Caco-2 (cell line): ENCODE measurements at regions not wholly inside any gene's neighbourhood (a gene's known extent, or its start where the extent isn't known, plus 50 kb on each side); places are given as distances from the start of the nearest gene placed in this dataset.
A peak's percentile ranks its signal among the peaks of the same experiment; 100 is the strongest.

Experiments used
- BruUV-seq: library from RNA; stranded (reverse); fragments of 400-500 nt; replicated peaks from 2 replicates; lab custom pipeline; 2021; lab: Mats Ljungman, UMichigan
- CTCF ChIA-PET: fragments of 300-600 bp; sonication (Branson Sonifier 250); formaldehyde crosslinking; loops from one replicate; lab custom pipeline; 2022; ENCODE audit warnings: antibody characterized with exemption; lab: Charles Lee
- POLR2A ChIA-PET: fragments of 300-600 bp; sonication (Branson Sonifier 250); formaldehyde crosslinking; loops from one replicate; lab custom pipeline; 2022; ENCODE audit warnings: antibody characterized with exemption; lab: Charles Lee
- DNase-seq, 2 experiments: peaks; one replicate each; pipeline versions ENCODE4 v3.0.0 to v3.0.0-alpha.2; 2020 to 2022
- H3K27me3 ChIP-seq: replicated peaks from 2 replicates; pipeline ENCODE4 v1.6.0; 2011; ENCODE audit warnings: low read length; ENCODE audit not compliant: control insufficient read depth, insufficient read depth
- H3K36me3 ChIP-seq: 2 replicates; pipeline ENCODE4 v1.5.1; 2011; ENCODE audit warnings: low read length; ENCODE audit not compliant: control insufficient read depth, insufficient read depth
- H3K4me1 ChIP-seq: fragments of 250-450 bp; sonication (Bioruptor Pico); 2 replicates; pipeline ENCODE4 v1.5.1; 2020; ENCODE audit warnings: mild to moderate bottlenecking
- H3K4me3 ChIP-seq: 2 replicates; pipeline ENCODE4 v1.5.1; 2011; ENCODE audit warnings: low read depth, mild to moderate bottlenecking, control low read depth, low read length
- H3K9me3 ChIP-seq: fragments of 250-450 bp; sonication (Bioruptor Pico); 2 replicates; pipeline ENCODE4 v1.5.1; 2020; ENCODE audit warnings: mild to moderate bottlenecking, moderate library complexity
- H3K27ac Mint-ChIP-seq: one replicate; pipeline ENCODE4 v1.8.0; 2022; ENCODE audit warnings: mixed read lengths; ENCODE audit not compliant: unreplicated experiment
- H3K27me3 Mint-ChIP-seq: one replicate; pipeline ENCODE4 v1.8.0; 2022; ENCODE audit warnings: mixed read lengths; ENCODE audit not compliant: insufficient read depth, unreplicated experiment
- H3K36me3 Mint-ChIP-seq: one replicate; pipeline ENCODE4 v1.8.0; 2022; ENCODE audit warnings: mild to moderate bottlenecking, mixed read lengths; ENCODE audit not compliant: insufficient read depth, unreplicated experiment
- H3K4me1 Mint-ChIP-seq: one replicate; pipeline ENCODE4 v1.8.0; 2022; ENCODE audit warnings: low read depth, mixed read lengths; ENCODE audit not compliant: unreplicated experiment
- H3K4me3 Mint-ChIP-seq: one replicate; pipeline ENCODE4 v1.8.0; 2022; ENCODE audit warnings: mild to moderate bottlenecking, moderate library complexity, mixed read lengths; ENCODE audit not compliant: unreplicated experiment
- H3K9me3 Mint-ChIP-seq: one replicate; pipeline ENCODE4 v1.8.0; 2022; ENCODE audit warnings: mixed read lengths; ENCODE audit not compliant: unreplicated experiment
- CTCF ChIP-seq, 2 experiments: fragments of 200-600 bp in 1 of 2; IDR thresholded peaks; 1 replicate in 1 of 2; 2 replicates in 1 of 2; pipeline versions ENCODE4 v1.5.1 to v1.8.0; 2011 to 2022; ENCODE audit warnings: antibody characterized with exemption in 1 of 2, control low read depth in 1 of 2, inconsistent platforms in 1 of 2, low read depth in 1 of 2, low read length in 1 of 2, mild to moderate bottlenecking in 1 of 2, moderate library complexity in 1 of 2; ENCODE audit not compliant: insufficient read depth in 1 of 2, severe bottlenecking in 1 of 2, unreplicated experiment in 1 of 2
- intact Hi-C: fragments of 100-400 bp; cut with micrococcal nuclease; formaldehyde crosslinking; loops from one replicate; pipeline ENCODE4 v1.10.0; 2022; ENCODE audit not compliant: unreplicated experiment

- ChIA-PET CTCF (interaction anchor here (0.6 kb wide), 2 partner anchors 159 to 163 kb away, joined by 5 to 9 read pairs; no protein-coding TSS in a partner anchor), POLR2A (no interaction called here)
- H3K36me3 Mint-ChIP-seq = peaks cover 13% of the 10 kb centered on the region
- no peaks in the 10 kb centered on the region for H3K27me3 Mint-ChIP-seq
- DNase-seq = no peak
- H3K4me1 Mint-ChIP-seq = peaks cover 41% of the 10 kb centered on the region
- BruUV-seq = no TSS peak
- H3K36me3 ChIP-seq = no peaks in the 10 kb centered on the region
- peak overlapping the region; percentile 56 for H3K27ac Mint-ChIP-seq
- intact Hi-C loops = no loop called here
- H3K4me3 ChIP-seq = no peak overlapping the region
- H3K4me3 Mint-ChIP-seq = no peak overlapping the region
- TF ChIP-seq CTCF (IDR thresholded peaks at IDR 0.05; ENCODE audit: insufficient read depth in 1 of 2, low read depth in 1 of 2, low read length in 1 of 2, severe bottlenecking in 1 of 2, unreplicated experiment in 1 of 2) = no peak
- H3K9me3 ChIP-seq = no peaks in the 10 kb centered on the region
- no peaks in the 10 kb centered on the region for H3K27me3 ChIP-seq
- peaks cover 42% of the 10 kb centered on the region for H3K4me1 ChIP-seq
- peaks cover 19% of the 10 kb centered on the region for H3K9me3 Mint-ChIP-seq
These were observed 161.2 kb downstream of the ARRDC3 start for GRCh38 chr5:91221917-91222316.

GRCh38 chr5:91219803-91220371 lies 163.2 kb downstream of the ARRDC3 start:
- H3K27me3 Mint-ChIP-seq = no peaks in the 10 kb centered on the region
- TSS peak; percentile 69 for BruUV-seq
- peaks cover 17% of the 10 kb centered on the region for H3K36me3 Mint-ChIP-seq
- peaks cover 41% of the 10 kb centered on the region for H3K4me1 Mint-ChIP-seq
- CTCF ChIA-PET = interaction anchor here (0.9 to 2.4 kb wide), 14 partner anchors 15 to 354 kb away, joined by 3 to 71 read pairs (median 5); partner anchors contain the start of gene ARRDC3
- TF ChIP-seq CTCF (IDR thresholded peaks at IDR 0.05; ENCODE audit: insufficient read depth in 1 of 2, low read depth in 1 of 2, low read length in 1 of 2, severe bottlenecking in 1 of 2, unreplicated experiment in 1 of 2) = peak; percentile 60 to 62
- DNase-seq = peak; percentile 64 to 68
- POLR2A ChIA-PET = interaction anchor here (0.6 to 3.7 kb wide), 5 partner anchors 33 to 163 kb away, joined by 3 to 40 read pairs (median 4); partner anchors contain the start of gene ARRDC3
- H3K27ac Mint-ChIP-seq = peak overlapping the region; percentile 75
- Histone ChIP-seq H3K36me3 (no peaks in the 10 kb centered on the region), H3K4me3 (no peak overlapping the region), H3K4me1 (peaks cover 43% of the 10 kb centered on the region), H3K9me3 (no peaks in the 10 kb centered on the region), H3K27me3 (no peaks in the 10 kb centered on the region)
- intact Hi-C loops = loop anchor here (1.0 to 2.0 kb wide), 9 partner anchors 15 to 353 kb away; partner anchors contain the start of gene ARRDC3
- peaks cover 19% of the 10 kb centered on the region for H3K9me3 Mint-ChIP-seq
- H3K4me3 Mint-ChIP-seq = no peak overlapping the region

GRCh38 chr5:91219091-91219802 lies 163.9 kb downstream of the ARRDC3 start:
- H3K4me1 ChIP-seq = peaks cover 43% of the 10 kb centered on the region
- peaks cover 18% of the 10 kb centered on the region for H3K36me3 Mint-ChIP-seq
- peak overlapping the region; percentile 9 for H3K4me3 Mint-ChIP-seq
- H3K9me3 Mint-ChIP-seq = peaks cover 19% of the 10 kb centered on the region
- ChIA-PET CTCF (interaction anchor here (0.9 to 2.4 kb wide), 14 partner anchors 16 to 353 kb away, joined by 3 to 71 read pairs (median 5); partner anchors contain the start of gene ARRDC3), POLR2A (interaction anchor here (0.6 to 3.7 kb wide), 6 partner anchors 32 to 164 kb away, joined by 3 to 40 read pairs (median 4); partner anchors contain the start of gene ARRDC3)
- no peak for TF ChIP-seq CTCF (IDR thresholded peaks at IDR 0.05; ENCODE audit: insufficient read depth in 1 of 2, low read depth in 1 of 2, low read length in 1 of 2, severe bottlenecking in 1 of 2, unreplicated experiment in 1 of 2)
- H3K27me3 Mint-ChIP-seq = no peaks in the 10 kb centered on the region
- DNase-seq = peak; percentile 92 to 94
- no peaks in the 10 kb centered on the region for H3K36me3 ChIP-seq
- H3K4me3 ChIP-seq = no peak overlapping the region
- peaks cover 41% of the 10 kb centered on the region for H3K4me1 Mint-ChIP-seq
- BruUV-seq = no TSS peak
- H3K9me3 ChIP-seq = no peaks in the 10 kb centered on the region
- H3K27ac Mint-ChIP-seq = peak overlapping the region; percentile 75
- intact Hi-C loops = loop anchor here (1.0 to 2.0 kb wide), 9 partner anchors 16 to 352 kb away; partner anchors contain the start of gene ARRDC3
- H3K27me3 ChIP-seq = no peaks in the 10 kb centered on the region
